HG03097 (cell line): ENCODE measurements at regions not wholly inside any gene's neighbourhood (a gene's known extent, or its start where the extent isn't known, plus 50 kb on each side); places are given as distances from the start of the nearest gene placed in this dataset.

Source experiments
- ATAC-seq: cut with Tn5 transposase; IDR thresholded peaks from one replicate; pipeline ENCODE4 v1.9.1; 2021; ENCODE audit not compliant: unreplicated experiment, low FRiP score

- peak; percentile 60 for ATAC-seq
Measured at GRCh38 chr5:173736923-173737412, 120.5 kb upstream of the BOD1 start.

DNA sequence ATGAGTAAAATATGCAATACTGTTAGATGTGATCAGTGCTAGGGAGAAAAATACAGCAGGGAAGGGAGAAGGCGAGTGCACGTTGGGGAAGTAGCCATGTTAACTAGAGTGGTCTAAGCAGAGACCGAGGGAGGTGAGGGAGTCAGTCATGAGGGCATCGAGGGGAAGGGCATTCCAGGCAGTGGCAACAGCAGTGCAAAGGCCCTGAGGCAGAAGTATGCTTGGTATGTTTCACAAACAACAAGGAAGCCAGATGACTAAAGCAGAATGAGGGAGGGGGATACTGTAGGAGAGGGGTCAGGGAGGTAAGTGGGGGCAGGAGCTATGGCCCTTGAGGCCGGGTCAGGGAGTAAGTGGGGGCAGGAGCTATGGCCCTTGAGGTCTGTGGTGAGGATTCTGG, 123.3 kb upstream of the BOD1 start:
- no peak for ATAC-seq

- ATAC-seq: no peak
Measured at GRCh38 chr5:173740400-173740799, 124.0 kb upstream of the BOD1 start.

- no peak for ATAC-seq
Measured at GRCh38 chr5:173741087-173741486, 124.6 kb upstream of the BOD1 start.

DNA sequence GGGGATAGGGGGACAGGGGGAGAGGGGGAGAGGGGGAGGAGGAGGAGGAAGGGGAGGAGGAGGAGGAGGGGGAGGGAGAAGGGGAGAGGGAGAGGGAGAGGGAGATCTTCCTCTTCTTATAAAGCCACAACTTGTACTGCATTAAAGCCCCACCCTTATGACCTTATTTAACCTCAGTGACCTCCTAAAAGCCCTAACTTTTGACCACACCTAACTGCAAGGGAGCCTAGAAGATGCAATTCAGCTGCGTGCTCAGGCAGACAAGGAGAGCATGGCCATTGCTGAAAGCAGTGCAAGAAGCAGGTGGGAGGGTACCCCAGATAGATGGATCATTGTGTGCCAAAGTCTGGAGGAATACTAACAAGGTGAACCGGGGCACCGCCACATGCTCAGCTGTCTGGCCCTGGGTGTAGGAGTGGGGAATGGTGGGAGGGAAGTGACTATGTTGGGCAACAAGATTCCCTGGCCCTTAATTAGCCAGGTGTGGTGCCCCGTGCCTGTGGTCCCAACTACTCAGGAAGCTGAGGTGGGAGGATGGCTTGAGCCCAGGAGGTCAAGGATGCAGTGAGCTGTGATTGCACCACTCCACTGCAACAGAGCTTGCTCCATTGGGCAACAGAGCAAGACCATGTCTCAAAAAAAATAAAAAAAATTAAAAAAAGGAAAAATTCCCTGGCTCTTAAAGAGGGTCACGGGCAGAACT, 125.4 kb upstream of the BOD1 start:
- ATAC-seq: no peak

GRCh38 chr5:173742432-173742816, 126.0 kb upstream of the BOD1 start:
- ATAC-seq: no peak

- no peak for ATAC-seq
Measured at GRCh38 chr5:173743641-173744343, 127.3 kb upstream of the BOD1 start.

- no peak for ATAC-seq
Measured at GRCh38 chr5:173744551-173744950, 128.1 kb upstream of the BOD1 start.

DNA sequence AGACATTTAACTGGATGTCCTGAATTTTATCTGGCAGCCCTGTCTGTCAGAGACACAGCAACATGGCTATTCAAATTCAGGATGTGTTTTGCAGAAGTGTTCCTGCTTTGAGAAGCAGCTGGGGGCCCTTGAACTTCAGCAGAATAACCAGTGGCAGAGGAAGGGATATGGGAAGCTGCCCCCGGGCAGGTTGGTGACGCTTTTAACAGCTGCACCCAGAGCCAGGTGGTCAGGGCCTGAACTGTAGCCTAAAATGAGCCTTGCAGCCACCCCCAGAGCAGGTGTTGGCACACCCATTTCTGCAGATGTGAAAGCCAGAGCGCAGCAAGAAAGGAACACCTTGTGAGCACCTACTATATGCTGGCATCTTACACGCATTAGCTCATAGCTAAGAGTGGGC, 128.7 kb upstream of the BOD1 start:
- ATAC-seq: peak; percentile 55

DNA sequence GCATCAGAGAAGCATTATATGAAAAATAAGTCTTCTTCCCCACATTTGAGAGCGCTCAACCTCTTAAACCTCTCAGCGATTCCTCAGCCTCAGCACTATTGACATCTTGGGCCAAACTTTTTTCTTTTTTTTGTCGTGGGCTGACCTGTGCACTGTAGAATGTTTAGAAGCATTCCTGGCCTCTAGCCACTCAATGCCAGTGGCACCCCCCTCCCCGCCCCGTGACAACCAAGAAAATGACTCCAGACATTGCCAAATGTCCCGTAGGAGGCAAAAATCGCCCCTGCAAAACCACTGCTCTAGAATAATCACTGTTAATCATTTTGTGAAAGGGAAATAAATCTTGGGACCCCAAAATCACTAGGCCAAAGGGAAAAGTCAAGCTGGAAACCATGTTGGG, 129.1 kb upstream of the BOD1 start:
- no peak for ATAC-seq

GRCh38 chr5:173746047-173746646, 129.7 kb upstream of the BOD1 start:
- no peak for ATAC-seq

DNA sequence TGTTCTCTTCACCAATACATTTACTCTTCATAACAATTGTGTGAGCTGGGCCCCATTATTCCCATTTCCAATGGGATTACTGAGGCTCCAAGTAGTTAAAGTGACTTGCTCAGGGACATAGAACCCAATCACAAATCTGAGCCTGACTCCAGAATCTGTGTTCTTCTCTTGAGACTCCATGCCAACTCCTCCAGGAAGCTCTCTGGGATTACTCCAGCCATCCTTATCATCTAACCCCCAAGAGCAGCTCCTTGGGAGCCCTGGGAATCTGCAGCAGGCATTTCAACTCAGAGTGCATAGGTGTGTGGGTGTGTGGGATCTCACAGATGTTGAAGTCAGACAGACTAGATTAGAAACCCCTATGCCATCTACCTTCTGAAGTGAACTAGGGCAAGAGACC, 131.4 kb upstream of the BOD1 start:
- ATAC-seq: no peak

GRCh38 chr5:173750538-173751265, 134.3 kb upstream of the BOD1 start:
- ATAC-seq: no peak

- no peak for ATAC-seq
Measured at GRCh38 chr5:173751266-173751600, 134.8 kb upstream of the BOD1 start.

GRCh38 chr5:173752653-173753052, 135.5 kb upstream of the CPEB4 start:
- ATAC-seq: no peak

DNA sequence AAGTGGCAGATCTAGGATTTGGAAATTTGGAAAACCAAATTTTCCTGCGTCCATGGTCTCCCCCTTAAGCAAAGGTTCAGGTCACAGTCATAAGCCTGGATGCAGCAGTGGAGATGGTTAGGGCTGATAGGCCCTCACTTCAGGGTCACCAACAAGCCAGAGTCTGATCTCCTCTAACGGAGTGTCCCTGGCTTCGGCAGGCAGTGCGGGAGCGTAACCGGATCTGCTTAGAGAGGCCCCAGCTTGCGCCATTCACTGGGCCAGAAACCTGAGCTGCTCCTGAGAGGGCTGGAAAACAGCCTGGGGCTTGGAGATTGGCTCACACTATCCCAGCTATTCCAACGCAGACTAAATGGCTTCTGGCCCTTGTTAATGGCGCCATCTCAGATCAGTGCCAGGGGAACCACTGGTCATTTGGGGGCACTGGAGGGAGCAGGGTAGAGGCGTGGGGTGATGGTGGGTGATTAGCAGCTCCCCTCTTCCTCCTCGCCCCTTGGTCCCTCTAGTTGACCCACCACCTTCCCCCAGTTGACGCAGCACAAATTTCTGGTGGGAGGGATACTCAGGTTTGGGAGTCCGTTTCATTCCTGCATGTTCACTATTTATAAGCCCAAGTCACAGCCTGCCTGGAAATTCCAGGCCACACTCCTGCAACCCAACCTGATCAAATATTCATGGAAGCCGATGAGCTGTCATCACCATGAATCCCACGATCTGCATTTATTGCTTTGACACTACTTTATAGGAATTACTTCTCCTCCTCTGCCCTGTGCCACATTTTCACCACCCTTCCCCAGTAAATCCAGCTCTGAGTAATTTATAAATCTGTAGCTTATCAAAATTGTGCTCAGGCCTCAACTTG, 134.6 kb upstream of the CPEB4 start:
- ATAC-seq: no peak

DNA sequence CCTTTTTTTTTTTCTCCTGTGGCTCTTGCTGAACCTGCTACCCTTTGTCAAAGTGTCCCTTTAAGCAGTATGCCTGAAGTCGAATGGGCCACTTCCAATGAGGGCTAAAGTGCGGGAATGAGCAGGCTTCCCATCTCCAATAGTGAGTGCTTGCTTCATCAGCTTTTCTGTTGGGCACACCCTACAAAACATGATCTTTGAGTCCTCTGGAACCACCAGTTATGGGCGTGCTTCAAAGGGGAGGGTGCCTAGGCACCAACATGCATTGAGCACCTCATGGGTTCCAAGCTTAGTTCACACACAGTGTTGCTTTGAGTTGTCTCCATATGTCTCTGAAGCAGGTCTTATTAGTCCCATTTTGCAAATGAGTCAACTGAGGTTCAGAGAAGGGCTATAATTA, 132.8 kb upstream of the CPEB4 start:
- ATAC-seq: no peak

DNA sequence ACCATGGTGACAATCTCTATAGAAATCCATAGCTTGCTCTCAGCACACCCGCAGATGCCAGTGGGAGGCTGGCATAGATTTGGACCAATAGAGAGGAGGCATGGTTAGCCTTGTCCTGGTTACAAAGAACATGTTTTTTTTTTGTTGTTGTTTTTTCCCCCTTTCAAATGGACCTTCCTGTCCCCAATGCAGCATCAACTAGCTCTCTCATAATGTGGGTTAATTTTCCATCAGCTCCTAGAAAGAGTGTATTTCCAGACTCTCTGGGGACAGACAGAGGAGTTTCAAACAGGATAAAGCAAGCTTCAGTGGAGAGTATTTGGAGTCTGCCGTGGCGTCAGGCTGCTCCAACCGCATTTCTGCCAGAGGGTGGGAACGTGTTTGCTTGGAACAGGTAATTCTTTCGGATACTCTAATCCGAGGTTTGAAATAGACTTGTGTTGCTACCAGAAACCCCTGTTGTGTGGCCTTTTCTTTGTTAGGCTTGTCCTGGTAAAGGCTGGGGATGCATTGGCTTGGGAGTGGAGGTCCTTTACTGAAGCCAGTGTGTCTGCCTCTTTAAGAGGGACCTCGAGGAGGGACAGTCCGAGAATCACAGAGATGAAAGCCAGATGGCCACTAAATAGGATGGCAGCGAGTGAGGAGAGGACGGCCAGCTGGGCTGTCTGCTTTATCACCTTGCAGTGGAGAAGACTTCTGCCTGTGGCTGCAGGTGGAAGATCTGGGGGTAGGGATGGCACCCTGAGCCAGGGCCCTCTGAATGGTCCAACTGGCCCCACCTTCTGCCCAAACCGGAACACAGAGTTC, 130.5 kb upstream of the CPEB4 start:
- no peak for ATAC-seq

GRCh38 chr5:173758676-173759075, 129.5 kb upstream of the CPEB4 start:
- ATAC-seq: no peak

DNA sequence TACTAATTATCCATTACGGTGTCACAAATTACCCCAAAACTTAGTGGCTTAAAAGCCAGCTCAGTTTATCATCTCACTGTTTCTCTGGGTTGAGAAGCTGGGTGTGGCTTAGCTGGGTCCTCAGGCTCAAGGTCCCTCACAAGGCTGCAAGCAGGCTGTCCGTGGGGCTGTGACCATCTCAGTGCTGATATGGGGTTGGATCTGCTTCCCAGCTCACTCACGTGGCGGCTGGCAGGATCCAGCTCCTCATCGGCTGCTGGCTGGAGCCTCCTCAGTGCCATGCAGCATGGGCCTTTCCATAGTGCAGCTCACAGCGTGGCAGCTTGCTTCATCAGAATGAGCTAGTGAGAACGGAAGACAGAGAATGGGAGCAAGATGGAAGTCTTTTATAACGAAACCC, 128.5 kb upstream of the CPEB4 start:
- ATAC-seq: no peak
